IPS DF 6.9 (cell line): ENCODE measurements at regions not wholly inside any gene's neighbourhood (a gene's known extent, or its start where the extent isn't known, plus 50 kb on each side); places are given as distances from the start of the nearest gene placed in this dataset.

Experiments
- DNase-seq: peaks from one replicate; pipeline ENCODE4 v3.0.0-alpha.2; 2013; ENCODE audit warnings: low read depth, low spot score
- H3K27ac ChIP-seq: one replicate; pipeline ENCODE4 v1.5.1; 2013; ENCODE audit warnings: low read length, control low read depth
- H3K27me3 ChIP-seq: 2 replicates; pipeline ENCODE4 v1.6.1; 2013; ENCODE audit warnings: mild to moderate bottlenecking, low read length; ENCODE audit not compliant: control insufficient read depth, insufficient read depth
- H3K36me3 ChIP-seq: 2 replicates; pipeline ENCODE4 v1.6.1; 2013; ENCODE audit warnings: low read length; ENCODE audit not compliant: control insufficient read depth, insufficient read depth
- H3K4me1 ChIP-seq: 2 replicates; pipeline ENCODE4 v1.6.1; 2013; ENCODE audit warnings: low read length; ENCODE audit not compliant: control insufficient read depth, insufficient read depth
- H3K4me3 ChIP-seq: 2 replicates; pipeline ENCODE4 v1.5.1; 2013; ENCODE audit warnings: mild to moderate bottlenecking, low read length
- H3K9me3 ChIP-seq: 2 replicates; pipeline ENCODE4 v1.6.1; 2013; ENCODE audit warnings: low read length, inconsistent platforms; ENCODE audit not compliant: control insufficient read depth, insufficient read depth
- WGBS: extraction: QIAGEN DNeasy Blood & Tissue Kit; methylation state at CpG from one replicate; pipeline ENCODE4 v1.1.7; 2013; ENCODE audit warnings: mixed read lengths, missing lambda C conversion rate; ENCODE audit not compliant: insufficient read length, insufficient coverage; 5-methylcytosine and 5-hydroxymethylcytosine counted together

GRCh38 chr2:5539282-5540165 lies 152.7 kb upstream of the SOX11 start:
- WGBS = no CpG with 5 or more reads among the region's 18 CpGs
- H3K27ac ChIP-seq = no peak overlapping the region
- DNase-seq = no peak
- H3K4me3 ChIP-seq = no peak overlapping the region
- H3K36me3 ChIP-seq = no peaks in the 10 kb centered on the region
- no peaks in the 10 kb centered on the region for H3K27me3 ChIP-seq
- H3K4me1 ChIP-seq = 0 out of 2 replicates have a peak, but pooled peaks cover 3% of the 10 kb centered on the region
- peaks cover 2% of the 10 kb centered on the region for H3K9me3 ChIP-seq

GRCh38 chr2:5540856-5541255 lies 151.3 kb upstream of the SOX11 start:
- no peak overlapping the region for H3K27ac ChIP-seq
- H3K4me1 ChIP-seq = 0 out of 2 replicates have a peak, but pooled peaks cover 3% of the 10 kb centered on the region
- no peak for DNase-seq
- H3K4me3 ChIP-seq = no peak overlapping the region
- no peaks in the 10 kb centered on the region for H3K36me3 ChIP-seq
- peaks cover 4% of the 10 kb centered on the region for H3K9me3 ChIP-seq
- WGBS = no CpG with 5 or more reads among the region's 5 CpGs
- no peaks in the 10 kb centered on the region for H3K27me3 ChIP-seq

DNA sequence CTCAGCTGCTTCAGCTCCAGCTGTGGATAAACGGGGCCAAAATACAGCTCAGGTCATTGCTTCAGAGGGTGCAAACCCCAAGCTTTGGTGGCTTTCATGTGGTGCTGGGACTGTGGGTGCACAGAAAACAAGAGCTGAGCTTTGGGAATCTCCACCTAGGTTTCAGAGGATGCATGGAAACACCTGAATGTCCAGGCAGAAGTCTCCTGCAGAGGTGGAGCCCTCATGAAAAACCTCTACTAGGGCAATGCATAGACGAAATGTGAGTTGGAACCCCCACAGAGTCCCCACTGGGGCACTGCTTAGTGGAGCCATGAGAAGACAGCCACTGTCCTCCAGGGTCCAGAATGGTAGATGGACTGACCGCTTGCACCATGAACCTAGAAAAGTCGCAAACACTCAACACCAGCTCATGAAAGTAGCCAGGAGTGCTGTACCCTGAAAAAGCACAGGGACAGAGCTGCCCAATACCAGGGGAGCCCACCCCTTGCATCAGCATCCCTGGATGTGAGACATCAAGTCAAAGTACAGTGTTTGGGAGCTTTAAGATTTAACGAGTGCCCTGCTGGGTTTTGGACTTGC lies 147.9 kb upstream of the SOX11 start:
- peaks cover 4% of the 10 kb centered on the region for H3K9me3 ChIP-seq
- no peak overlapping the region for H3K27ac ChIP-seq
- H3K36me3 ChIP-seq = no peaks in the 10 kb centered on the region
- H3K27me3 ChIP-seq = no peaks in the 10 kb centered on the region
- no peak for DNase-seq
- 0 out of 2 replicates have a peak, but pooled peaks cover 1% of the 10 kb centered on the region for H3K4me1 ChIP-seq
- no peak overlapping the region for H3K4me3 ChIP-seq
- no CpG with 5 or more reads among the region's 5 CpGs for WGBS

- no peaks in the 10 kb centered on the region for H3K27me3 ChIP-seq
- H3K9me3 ChIP-seq = peaks cover 4% of the 10 kb centered on the region
- no peak for DNase-seq
- H3K4me1 ChIP-seq = no peaks in the 10 kb centered on the region
- no peaks in the 10 kb centered on the region for H3K36me3 ChIP-seq
- no CpG with 5 or more reads among the region's 1 CpG for WGBS
- no peak overlapping the region for H3K4me3 ChIP-seq
- H3K27ac ChIP-seq = no peak overlapping the region
Measured at GRCh38 chr2:5546181-5546580, 146.0 kb upstream of the SOX11 start.

GRCh38 chr2:5548991-5549715 lies 143.0 kb upstream of the SOX11 start:
- H3K36me3 ChIP-seq = no peaks in the 10 kb centered on the region
- peaks cover 4% of the 10 kb centered on the region for H3K9me3 ChIP-seq
- no peaks in the 10 kb centered on the region for H3K4me1 ChIP-seq
- H3K27me3 ChIP-seq = no peaks in the 10 kb centered on the region
- H3K27ac ChIP-seq = no peak overlapping the region
- DNase-seq = no peak
- no CpG with 5 or more reads among the region's 5 CpGs for WGBS
- H3K4me3 ChIP-seq = no peak overlapping the region

DNA sequence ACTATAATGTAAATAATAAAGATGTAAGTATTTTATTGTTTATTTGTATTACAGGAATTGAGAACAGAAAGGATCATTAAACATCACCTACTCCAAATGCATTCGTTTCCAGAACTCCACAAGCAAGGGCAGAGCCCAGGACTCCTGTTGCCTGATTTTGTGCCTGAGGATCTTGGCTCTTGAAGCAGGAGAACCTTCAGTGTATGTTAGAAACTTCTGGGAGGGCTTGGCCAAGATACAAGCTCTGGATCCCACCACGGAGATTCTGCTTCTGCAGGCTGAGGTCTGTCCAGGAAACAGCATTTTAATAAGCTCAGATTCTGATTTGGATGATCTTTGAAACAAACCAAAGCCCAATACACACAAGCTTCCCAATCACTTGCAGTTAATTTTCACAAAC lies 142.4 kb upstream of the SOX11 start:
- no peaks in the 10 kb centered on the region for H3K4me1 ChIP-seq
- H3K27ac ChIP-seq = no peak overlapping the region
- no CpG with 5 or more reads among the region's 2 CpGs for WGBS
- no peaks in the 10 kb centered on the region for H3K27me3 ChIP-seq
- no peaks in the 10 kb centered on the region for H3K36me3 ChIP-seq
- H3K4me3 ChIP-seq = no peak overlapping the region
- no peak for DNase-seq
- no peaks in the 10 kb centered on the region for H3K9me3 ChIP-seq

GRCh38 chr2:5555636-5556035 lies 136.5 kb upstream of the SOX11 start:
- Histone ChIP-seq H3K36me3 (no peaks in the 10 kb centered on the region), H3K27me3 (no peaks in the 10 kb centered on the region), H3K4me3 (no peak overlapping the region), H3K27ac (no peak overlapping the region), H3K4me1 (no peaks in the 10 kb centered on the region), H3K9me3 (no peaks in the 10 kb centered on the region)
- no CpG with 5 or more reads among the region's 11 CpGs for WGBS
- no peak for DNase-seq

GRCh38 chr2:5561006-5561405 lies 131.2 kb upstream of the SOX11 start:
- no peaks in the 10 kb centered on the region for H3K4me1 ChIP-seq
- no peaks in the 10 kb centered on the region for H3K36me3 ChIP-seq
- H3K27ac ChIP-seq = no peak overlapping the region
- no CpG with 5 or more reads among the region's 8 CpGs for WGBS
- H3K27me3 ChIP-seq = no peaks in the 10 kb centered on the region
- H3K4me3 ChIP-seq = no peak overlapping the region
- no peak for DNase-seq
- no peaks in the 10 kb centered on the region for H3K9me3 ChIP-seq

DNA sequence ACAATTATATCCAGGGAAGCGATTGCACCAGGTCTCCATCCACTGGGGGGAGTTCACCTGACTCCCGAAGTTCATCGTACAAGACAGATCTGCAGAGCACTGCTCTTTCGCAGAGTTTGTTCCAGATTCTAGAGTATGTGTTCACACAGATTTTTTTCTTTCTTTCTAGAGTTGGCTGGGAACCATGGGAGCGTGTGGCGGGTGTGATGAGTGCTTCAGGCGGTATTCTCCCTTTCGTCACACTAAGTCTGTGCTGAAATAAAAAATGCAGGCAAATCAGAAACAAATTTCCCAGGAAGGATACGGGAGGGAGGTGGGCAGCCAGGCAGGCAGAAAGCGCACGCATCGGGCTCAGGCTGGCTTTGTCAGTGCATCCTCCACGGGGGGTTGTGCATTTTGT lies 129.8 kb upstream of the SOX11 start:
- Histone ChIP-seq H3K36me3 (no peaks in the 10 kb centered on the region), H3K27me3 (no peaks in the 10 kb centered on the region), H3K9me3 (no peaks in the 10 kb centered on the region), H3K4me1 (no peaks in the 10 kb centered on the region), H3K27ac (no peak overlapping the region), H3K4me3 (no peak overlapping the region)
- DNase-seq = no peak
- no CpG with 5 or more reads among the region's 13 CpGs for WGBS

- Histone ChIP-seq H3K27me3 (no peaks in the 10 kb centered on the region), H3K4me3 (no peak overlapping the region), H3K9me3 (no peaks in the 10 kb centered on the region), H3K27ac (no peak overlapping the region), H3K36me3 (no peaks in the 10 kb centered on the region), H3K4me1 (no peaks in the 10 kb centered on the region)
- WGBS = 100% methylated on average over 2 of the region's 3 CpGs
- no peak for DNase-seq
Measured at GRCh38 chr2:5562865-5563264, 129.3 kb upstream of the SOX11 start.
